ENCODE measurements at regions not wholly inside any gene's neighbourhood (a gene's known extent, or its start where the extent isn't known, plus 50 kb on each side); places are given as distances from the start of the nearest gene placed in this dataset.

- no peak for DNase-seq (ENCODE audit: low read depth)
These were observed 160.6 kb downstream of the KLF6 start for GRCh38 chr10:3624367-3624766.

GRCh38 chr10:3623746-3624145 is 161.3 kb downstream of the KLF6 start:
- no peak for DNase-seq (ENCODE audit: low read depth)

- no peak for DNase-seq (ENCODE audit: low read depth)
These were observed 162.0 kb downstream of the KLF6 start for GRCh38 chr10:3622845-3623621.

- DNase-seq (ENCODE audit: low read depth), result no peak
These were observed 162.6 kb downstream of the KLF6 start for GRCh38 chr10:3622427-3622826.

GRCh38 chr10:3620818-3621217 is 164.2 kb downstream of the KLF6 start:
- no peak for DNase-seq (ENCODE audit: low read depth)

GRCh38 chr10:3619241-3619640 is 165.8 kb downstream of the KLF6 start:
- DNase-seq (ENCODE audit: low read depth), result no peak

- no peak for DNase-seq (ENCODE audit: low read depth)
These were observed 168.1 kb downstream of the KLF6 start for GRCh38 chr10:3616880-3617279.

DNA sequence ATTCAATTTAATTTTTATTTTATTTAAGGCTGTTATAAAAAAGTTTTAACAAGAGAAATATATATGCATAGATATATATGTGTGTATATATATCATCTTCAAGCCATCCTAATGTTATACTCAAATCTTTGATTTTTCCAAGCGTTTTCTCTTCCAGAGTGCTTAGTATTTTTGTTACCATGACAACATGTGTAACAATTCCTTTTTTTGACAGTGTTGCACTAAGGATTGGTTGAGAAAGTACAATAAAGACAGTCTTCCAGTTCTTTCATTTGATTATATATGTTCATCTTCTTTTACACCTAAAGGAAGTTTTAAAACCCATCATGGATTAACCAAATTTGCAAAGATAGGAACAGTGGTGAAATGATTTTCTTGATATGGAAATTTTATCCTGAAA is 171.7 kb downstream of the KLF6 start:
- no peak for DNase-seq (ENCODE audit: low read depth)

GRCh38 chr10:3612183-3613001 is 172.6 kb downstream of the KLF6 start:
- no peak for DNase-seq (ENCODE audit: low read depth)

DNA sequence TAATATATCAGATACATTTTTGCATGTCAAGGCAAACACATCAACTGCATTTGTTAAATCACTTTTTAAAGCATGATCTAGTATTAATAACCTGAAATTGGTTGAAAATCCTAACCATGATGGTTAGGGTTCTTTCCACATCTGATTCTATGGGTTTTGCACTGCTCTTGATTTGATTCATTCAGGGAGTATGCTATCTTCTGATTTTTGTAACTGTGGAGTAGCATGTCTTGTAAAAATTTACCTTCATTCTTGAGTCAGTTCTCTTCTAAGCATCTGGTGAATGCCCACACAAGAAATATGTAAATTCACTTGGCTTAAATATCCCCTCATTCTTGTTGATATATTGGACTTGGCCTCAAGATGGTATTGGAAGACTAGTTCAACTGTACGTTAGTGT is 178.7 kb downstream of the KLF6 start:
- no peak for DNase-seq (ENCODE audit: low read depth)

- DNase-seq (ENCODE audit: low read depth), result no peak
These were observed 179.1 kb downstream of the KLF6 start for GRCh38 chr10:3605882-3606281.

DNA sequence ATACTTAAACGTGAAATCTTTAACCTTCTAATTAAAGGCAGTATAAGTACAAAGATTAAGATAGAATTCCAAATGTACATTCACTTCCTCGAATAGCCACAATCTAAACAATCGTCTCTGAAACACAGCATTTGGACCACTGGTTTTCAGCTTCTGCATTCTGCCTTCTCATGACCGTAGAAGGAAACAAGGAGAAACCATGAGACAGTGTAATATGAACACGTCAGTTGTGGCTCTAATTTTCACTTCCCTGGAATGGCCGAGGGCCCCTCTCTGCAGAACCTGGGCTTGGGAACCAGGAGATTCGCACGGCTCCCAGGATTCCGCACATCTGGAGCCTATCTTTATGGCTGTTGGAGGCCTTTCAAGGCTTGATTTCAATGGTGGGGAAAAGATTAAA is 189.3 kb downstream of the KLF6 start:
- DNase-seq (ENCODE audit: low read depth), result no peak

DNA sequence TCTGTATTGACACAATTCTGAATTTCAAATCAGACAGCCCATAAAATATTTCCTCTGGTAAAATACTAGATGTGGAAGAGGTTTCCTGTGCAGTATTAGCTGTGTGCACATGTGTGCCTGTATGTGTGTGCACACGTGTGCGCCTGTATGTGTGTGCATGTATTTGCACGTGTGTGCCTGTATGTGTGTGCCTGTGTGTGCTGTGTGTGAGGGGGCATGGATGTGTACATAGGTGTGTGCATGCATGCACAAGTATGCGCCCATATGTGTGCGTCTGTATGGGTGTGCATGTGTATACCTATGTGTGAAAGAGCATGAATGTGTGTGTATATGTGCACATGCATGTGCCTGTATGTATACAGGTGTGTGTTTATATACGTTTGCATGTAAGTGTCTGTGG is 191.4 kb downstream of the KLF6 start:
- no peak for DNase-seq (ENCODE audit: low read depth)

DNA sequence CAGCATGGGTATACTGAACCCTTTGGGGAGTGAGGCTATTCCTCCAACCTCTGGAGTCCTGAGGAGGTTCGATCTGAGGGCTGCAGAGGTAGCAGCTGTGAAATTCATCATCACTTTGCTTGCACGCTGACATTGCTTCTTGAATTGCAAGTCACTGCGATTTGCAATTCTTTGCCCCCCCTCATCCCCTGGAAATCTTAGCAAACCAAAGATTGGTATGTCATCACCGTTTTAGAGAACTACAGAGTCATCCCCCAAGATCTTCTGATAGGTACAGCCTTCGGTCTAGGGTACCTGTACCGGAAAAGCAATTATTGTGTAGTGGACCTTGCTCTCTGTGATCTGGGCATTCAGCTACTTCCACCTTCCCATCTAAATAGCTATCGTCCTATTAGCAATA is 192.6 kb downstream of the KLF6 start:
- DNase-seq (ENCODE audit: low read depth), result no peak

DNA sequence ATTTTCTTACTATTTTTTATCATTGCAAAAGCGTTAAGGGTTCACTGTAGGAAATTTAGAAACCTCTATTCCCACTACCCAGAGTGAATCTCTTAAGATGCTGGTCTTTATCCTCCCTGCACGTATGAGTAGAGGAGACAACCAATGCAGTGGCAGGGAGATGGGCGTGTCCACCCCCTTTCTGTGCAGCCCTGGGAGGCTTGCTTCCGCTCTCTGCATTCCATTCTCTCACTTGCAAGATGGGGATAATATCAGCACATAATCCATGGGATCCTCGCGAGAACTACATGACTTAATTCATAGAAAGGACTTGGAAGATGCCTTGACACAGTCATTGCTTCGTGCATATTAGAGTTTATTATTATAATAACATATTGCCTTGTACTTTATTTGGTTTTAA is 196.2 kb downstream of the KLF6 start:
- DNase-seq (ENCODE audit: low read depth), result no peak

DNA sequence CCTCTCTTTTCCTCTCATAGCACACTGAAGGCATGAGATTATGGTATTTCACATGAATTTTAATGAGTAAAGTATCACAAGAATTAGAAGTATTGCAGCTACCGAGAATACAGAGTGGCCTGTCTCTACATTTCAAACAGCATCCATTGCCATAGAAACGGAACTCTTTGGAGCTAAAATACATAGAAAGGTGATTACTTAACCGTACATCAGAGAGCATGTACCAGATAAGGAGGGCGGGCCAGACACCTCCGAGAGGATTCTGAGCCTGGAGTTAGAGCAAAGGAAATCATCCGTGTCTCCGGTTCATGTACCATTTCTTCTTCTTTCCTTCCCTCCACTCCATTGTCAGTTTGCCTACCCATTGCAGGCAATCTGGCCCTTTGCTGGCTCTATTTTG is 196.7 kb downstream of the KLF6 start:
- no peak for DNase-seq (ENCODE audit: low read depth)

GRCh38 chr10:3584926-3585784 is 199.9 kb downstream of the KLF6 start:
- DNase-seq (ENCODE audit: low read depth), result no peak

DNA sequence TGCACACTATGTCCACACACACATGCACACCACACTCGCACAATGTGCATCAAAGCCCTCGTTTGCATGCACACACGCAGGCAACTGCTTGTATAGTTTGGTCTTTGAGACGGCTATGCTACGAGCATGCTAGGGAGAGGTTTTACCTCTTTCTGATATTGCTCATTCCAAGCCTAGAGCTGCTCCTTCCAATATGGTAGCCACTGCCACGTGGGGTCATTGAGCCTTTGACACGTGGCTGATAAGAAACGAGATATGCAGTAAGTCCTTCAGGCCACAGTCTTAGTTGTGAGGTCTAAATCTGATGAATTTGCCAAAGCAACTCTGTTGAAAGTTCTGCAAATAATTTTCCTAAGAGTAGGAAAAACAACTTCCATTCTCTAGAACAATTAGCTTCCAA is 204.4 kb downstream of the KLF6 start:
- DNase-seq (ENCODE audit: low read depth), result no peak

DNA sequence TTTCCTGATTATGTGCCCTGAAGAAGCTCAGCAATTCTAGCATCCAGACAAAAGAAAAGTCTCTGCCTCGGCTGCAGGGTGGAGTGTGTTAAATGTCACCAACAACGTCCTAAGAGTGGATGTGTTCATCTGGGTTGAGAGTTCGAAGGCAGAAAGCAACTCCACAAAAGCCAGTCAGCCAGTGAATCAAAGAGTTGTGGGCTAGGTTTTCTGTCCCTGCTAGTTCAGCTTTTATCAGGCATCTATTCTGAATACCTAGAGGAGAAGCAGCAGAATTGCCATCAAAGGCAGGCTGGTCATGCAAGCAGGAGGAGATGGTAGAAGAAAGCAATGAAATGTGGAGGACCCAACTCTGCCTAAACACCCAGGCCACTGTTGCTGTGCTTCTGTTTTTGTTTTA is 205.2 kb downstream of the KLF6 start:
- no peak for DNase-seq (ENCODE audit: low read depth)

GRCh38 chr10:3578682-3579081 is 206.3 kb downstream of the KLF6 start:
- no peak for DNase-seq (ENCODE audit: low read depth)

DNA sequence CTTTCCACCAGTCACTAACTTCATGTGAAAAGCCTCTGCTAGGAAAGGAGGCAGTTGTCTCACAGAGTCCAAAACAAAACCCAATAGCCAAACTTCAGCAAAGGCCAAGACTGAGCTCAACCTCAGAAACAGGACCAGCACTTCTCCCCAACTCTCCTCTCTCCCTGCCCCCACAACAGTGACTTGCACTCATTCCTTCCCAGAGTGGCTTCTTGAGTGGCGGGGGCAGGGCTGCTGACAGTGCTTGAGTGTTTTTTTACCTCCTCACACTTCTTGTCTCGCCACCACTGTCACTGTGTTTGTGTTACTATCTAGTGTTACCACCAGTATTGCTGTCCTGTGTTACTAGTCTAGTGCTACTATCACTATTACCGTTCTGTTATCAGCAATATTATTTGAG is 206.8 kb downstream of the KLF6 start:
- no peak for DNase-seq (ENCODE audit: low read depth)

- DNase-seq (ENCODE audit: low read depth), result no peak
These were observed 210.6 kb downstream of the KLF6 start for GRCh38 chr10:3574451-3574850.

- DNase-seq (ENCODE audit: low read depth), result no peak
These were observed 211.5 kb downstream of the KLF6 start for GRCh38 chr10:3573498-3573897.
